A549 (cell line): ENCODE measurements at regions not wholly inside any gene's neighbourhood (a gene's known extent, or its start where the extent isn't known, plus 50 kb on each side); places are given as distances from the start of the nearest gene placed in this dataset.

Experiments
- CEBPB ChIP-seq, 2 experiments: fragments of >200 bp in 1 of 2; sonication (Bioruptor Twin) in 1 of 2; formaldehyde crosslinking in 1 of 2; IDR thresholded peaks; 2 replicates each; pipeline ENCODE4 v1.6.1; 2012 to 2016
- CTCF ChIP-seq: fragments of >200 bp; sonication (Bioruptor Twin); formaldehyde crosslinking; IDR thresholded peaks from 3 replicates; pipeline ENCODE4 v1.5.1; 2016
- POLR2A ChIP-seq: IDR thresholded peaks from 2 replicates; pipeline ENCODE4 v1.6.1; 2012; ENCODE audit warnings: mild to moderate bottlenecking, low read length
- RFX5 ChIP-seq: fragments of 450-650 bp; IDR thresholded peaks from 2 replicates; pipeline ENCODE4 v1.7.1; 2014; ENCODE audit warnings: antibody characterized with exemption, mild to moderate bottlenecking, moderate library complexity
- RNF2 ChIP-seq: fragments of 200-600 bp; sonication (generic); IDR thresholded peaks from 2 replicates; pipeline ENCODE4 v1.6.1; 2016; ENCODE audit warnings: low read depth, mild to moderate bottlenecking, antibody characterized with exemption, moderate library complexity, borderline replicate concordance
- TP53 ChIP-seq: fragments of 250-450 bp; sonication (Bioruptor Pico); IDR thresholded peaks from 2 replicates; pipeline ENCODE4 v1.5.0; 2021; ENCODE audit warnings: mild to moderate bottlenecking, moderate library complexity

GRCh38 chr10:81548160-81548559 is 326.8 kb upstream of the NRG3 start:
- TF ChIP-seq CTCF (no peak), RFX5 (no peak), RNF2 (no peak), TP53 (CRISPR knock-in tag) (no peak), CEBPB (IDR thresholded peaks at IDR 0.05) (no peak), POLR2A (no peak)
